ENCODE measurements at regions not wholly inside any gene's neighbourhood (a gene's known extent, or its start where the extent isn't known, plus 50 kb on each side); places are given as distances from the start of the nearest gene placed in this dataset.

- Histone ChIP-seq H4K91ac (ENCODE audit: low read depth, low read length, poor library complexity) (no peak overlapping the region), H3K9ac (ENCODE audit: low read depth, low read length, poor library complexity) (no peak overlapping the region), H3K23ac (ENCODE audit: low read depth, low read length, poor library complexity) (no peak overlapping the region), H3K14ac (ENCODE audit: low read length) (no peak overlapping the region), H3K27me3 (ENCODE audit: control insufficient read depth in 3 of 3, insufficient read depth in 3 of 3, low read depth in 1 of 3, low read length in 3 of 3) (no peaks in the 10 kb centered on the region), H3K27ac (replicated peaks; ENCODE audit: low read length) (no peak overlapping the region), H2BK12ac (ENCODE audit: low read length) (no peak overlapping the region), H2BK5ac (ENCODE audit: low read length) (no peak overlapping the region), H2BK15ac (ENCODE audit: low read length) (no peak overlapping the region), H2AFZ (ENCODE audit: low read length) (no peak overlapping the region), H3K36me3 (replicated peaks in 1 of 2; ENCODE audit: control insufficient read depth in 2 of 2, insufficient read depth in 2 of 2, low read length in 2 of 2) (no peaks in the 10 kb centered on the region), H4K8ac (ENCODE audit: low read depth, low read length) (no peak overlapping the region), H3K79me1 (ENCODE audit: low read depth, low read length) (no peaks in the 10 kb centered on the region), H3K4ac (ENCODE audit: low read length) (no peak overlapping the region), H3K4me2 (ENCODE audit: insufficient read depth, low read length, poor library complexity, severe bottlenecking) (no peak overlapping the region), H2BK120ac (ENCODE audit: low read depth, low read length) (no peak overlapping the region), H3K18ac (ENCODE audit: low read length) (no peak overlapping the region), H2AK5ac (ENCODE audit: low read depth, low read length) (no peak overlapping the region), H3K4me3 (ENCODE audit: low read length in 2 of 2) (no peak overlapping the region), H3K4me1 (ENCODE audit: control insufficient read depth in 2 of 2, insufficient read depth in 1 of 2, low read depth in 1 of 2, low read length in 2 of 2) (no peaks in the 10 kb centered on the region), H3K9me3 (replicated peaks in 1 of 2; ENCODE audit: control insufficient read depth in 2 of 2, insufficient read depth in 1 of 2, low read depth in 1 of 2, low read length in 2 of 2) (no peaks in the 10 kb centered on the region)
- no peak for DNase-seq (ENCODE audit: low spot score)
- WGBS, 2 donors (ENCODE audit: extremely low coverage in 2 of 2, insufficient read length in 2 of 2, insufficient replicate concordance in 1 of 2), result no CpG with 5 or more reads among the region's 4 CpGs
Observed at GRCh38 chr20:54343099-54343498, 132.3 kb upstream of the DOK5 start.

- H2AK5ac ChIP-seq (ENCODE audit: low read depth, low read length), result no peak overlapping the region
- no peak overlapping the region for H3K4ac ChIP-seq (ENCODE audit: low read length)
- no peak overlapping the region for H4K91ac ChIP-seq (ENCODE audit: low read depth, low read length, poor library complexity)
- no CpG with 5 or more reads among the region's 1 CpG for WGBS, 2 donors (ENCODE audit: extremely low coverage in 2 of 2, insufficient read length in 2 of 2, insufficient replicate concordance in 1 of 2)
- H3K4me1 ChIP-seq (ENCODE audit: control insufficient read depth in 2 of 2, insufficient read depth in 1 of 2, low read depth in 1 of 2, low read length in 2 of 2), result no peaks in the 10 kb centered on the region
- H4K8ac ChIP-seq (ENCODE audit: low read depth, low read length), result no peak overlapping the region
- no peaks in the 10 kb centered on the region for H3K9me3 ChIP-seq (replicated peaks in 1 of 2; ENCODE audit: control insufficient read depth in 2 of 2, insufficient read depth in 1 of 2, low read depth in 1 of 2, low read length in 2 of 2)
- H3K9ac ChIP-seq (ENCODE audit: low read depth, low read length, poor library complexity), result no peak overlapping the region
- H3K27ac ChIP-seq (replicated peaks; ENCODE audit: low read length), result no peak overlapping the region
- H3K79me1 ChIP-seq (ENCODE audit: low read depth, low read length), result no peaks in the 10 kb centered on the region
- no peak overlapping the region for H3K4me2 ChIP-seq (ENCODE audit: insufficient read depth, low read length, poor library complexity, severe bottlenecking)
- H3K36me3 ChIP-seq (replicated peaks in 1 of 2; ENCODE audit: control insufficient read depth in 2 of 2, insufficient read depth in 2 of 2, low read length in 2 of 2), result no peaks in the 10 kb centered on the region
- H2BK12ac ChIP-seq (ENCODE audit: low read length), result no peak overlapping the region
- H3K18ac ChIP-seq (ENCODE audit: low read length), result no peak overlapping the region
- H3K27me3 ChIP-seq (ENCODE audit: control insufficient read depth in 3 of 3, insufficient read depth in 3 of 3, low read depth in 1 of 3, low read length in 3 of 3), result no peaks in the 10 kb centered on the region
- no peak overlapping the region for H2BK120ac ChIP-seq (ENCODE audit: low read depth, low read length)
- no peak overlapping the region for H2BK15ac ChIP-seq (ENCODE audit: low read length)
- no peak overlapping the region for H3K23ac ChIP-seq (ENCODE audit: low read depth, low read length, poor library complexity)
- no peak for DNase-seq (ENCODE audit: low spot score)
- H3K14ac ChIP-seq (ENCODE audit: low read length), result no peak overlapping the region
- no peak overlapping the region for H2BK5ac ChIP-seq (ENCODE audit: low read length)
- no peak overlapping the region for H2AFZ ChIP-seq (ENCODE audit: low read length)
- no peak overlapping the region for H3K4me3 ChIP-seq (ENCODE audit: low read length in 2 of 2)
Observed at GRCh38 chr20:54343634-54344033, 131.8 kb upstream of the DOK5 start.

GRCh38 chr20:54344832-54345231 lies 130.6 kb upstream of the DOK5 start:
- H4K91ac ChIP-seq (ENCODE audit: low read depth, low read length, poor library complexity), result no peak overlapping the region
- no CpG with 5 or more reads among the region's 2 CpGs for WGBS, 2 donors (ENCODE audit: extremely low coverage in 2 of 2, insufficient read length in 2 of 2, insufficient replicate concordance in 1 of 2)
- no peak overlapping the region for H2BK12ac ChIP-seq (ENCODE audit: low read length)
- H2BK15ac ChIP-seq (ENCODE audit: low read length), result no peak overlapping the region
- no peaks in the 10 kb centered on the region for H3K36me3 ChIP-seq (replicated peaks in 1 of 2; ENCODE audit: control insufficient read depth in 2 of 2, insufficient read depth in 2 of 2, low read length in 2 of 2)
- no peak overlapping the region for H3K27ac ChIP-seq (replicated peaks; ENCODE audit: low read length)
- no peak overlapping the region for H2BK120ac ChIP-seq (ENCODE audit: low read depth, low read length)
- no peak overlapping the region for H3K4ac ChIP-seq (ENCODE audit: low read length)
- no peak overlapping the region for H3K9ac ChIP-seq (ENCODE audit: low read depth, low read length, poor library complexity)
- DNase-seq (ENCODE audit: low spot score), result no peak
- no peaks in the 10 kb centered on the region for H3K79me1 ChIP-seq (ENCODE audit: low read depth, low read length)
- no peak overlapping the region for H3K4me3 ChIP-seq (ENCODE audit: low read length in 2 of 2)
- no peak overlapping the region for H2BK5ac ChIP-seq (ENCODE audit: low read length)
- no peaks in the 10 kb centered on the region for H3K4me1 ChIP-seq (ENCODE audit: control insufficient read depth in 2 of 2, insufficient read depth in 1 of 2, low read depth in 1 of 2, low read length in 2 of 2)
- no peak overlapping the region for H3K23ac ChIP-seq (ENCODE audit: low read depth, low read length, poor library complexity)
- no peak overlapping the region for H2AFZ ChIP-seq (ENCODE audit: low read length)
- no peak overlapping the region for H3K14ac ChIP-seq (ENCODE audit: low read length)
- H2AK5ac ChIP-seq (ENCODE audit: low read depth, low read length), result no peak overlapping the region
- no peaks in the 10 kb centered on the region for H3K9me3 ChIP-seq (replicated peaks in 1 of 2; ENCODE audit: control insufficient read depth in 2 of 2, insufficient read depth in 1 of 2, low read depth in 1 of 2, low read length in 2 of 2)
- no peak overlapping the region for H3K4me2 ChIP-seq (ENCODE audit: insufficient read depth, low read length, poor library complexity, severe bottlenecking)
- H3K27me3 ChIP-seq (ENCODE audit: control insufficient read depth in 3 of 3, insufficient read depth in 3 of 3, low read depth in 1 of 3, low read length in 3 of 3), result no peaks in the 10 kb centered on the region
- no peak overlapping the region for H4K8ac ChIP-seq (ENCODE audit: low read depth, low read length)
- no peak overlapping the region for H3K18ac ChIP-seq (ENCODE audit: low read length)

GRCh38 chr20:54345301-54345724 lies 130.1 kb upstream of the DOK5 start:
- Histone ChIP-seq H3K9me3 (replicated peaks in 1 of 2; ENCODE audit: control insufficient read depth in 2 of 2, insufficient read depth in 1 of 2, low read depth in 1 of 2, low read length in 2 of 2) (no peaks in the 10 kb centered on the region), H3K36me3 (replicated peaks in 1 of 2; ENCODE audit: control insufficient read depth in 2 of 2, insufficient read depth in 2 of 2, low read length in 2 of 2) (no peaks in the 10 kb centered on the region), H4K91ac (ENCODE audit: low read depth, low read length, poor library complexity) (no peak overlapping the region), H3K4me1 (ENCODE audit: control insufficient read depth in 2 of 2, insufficient read depth in 1 of 2, low read depth in 1 of 2, low read length in 2 of 2) (no peaks in the 10 kb centered on the region), H3K9ac (ENCODE audit: low read depth, low read length, poor library complexity) (no peak overlapping the region), H2BK15ac (ENCODE audit: low read length) (no peak overlapping the region), H3K4ac (ENCODE audit: low read length) (no peak overlapping the region), H2BK5ac (ENCODE audit: low read length) (no peak overlapping the region), H2AFZ (ENCODE audit: low read length) (no peak overlapping the region), H3K14ac (ENCODE audit: low read length) (no peak overlapping the region), H3K18ac (ENCODE audit: low read length) (no peak overlapping the region), H3K27me3 (ENCODE audit: control insufficient read depth in 3 of 3, insufficient read depth in 3 of 3, low read depth in 1 of 3, low read length in 3 of 3) (no peaks in the 10 kb centered on the region), H3K27ac (replicated peaks; ENCODE audit: low read length) (no peak overlapping the region), H3K4me3 (ENCODE audit: low read length in 2 of 2) (no peak overlapping the region), H2BK120ac (ENCODE audit: low read depth, low read length) (no peak overlapping the region), H4K8ac (ENCODE audit: low read depth, low read length) (no peak overlapping the region), H2BK12ac (ENCODE audit: low read length) (no peak overlapping the region), H3K4me2 (ENCODE audit: insufficient read depth, low read length, poor library complexity, severe bottlenecking) (no peak overlapping the region), H3K23ac (ENCODE audit: low read depth, low read length, poor library complexity) (no peak overlapping the region), H3K79me1 (ENCODE audit: low read depth, low read length) (no peaks in the 10 kb centered on the region), H2AK5ac (ENCODE audit: low read depth, low read length) (no peak overlapping the region)
- no peak for DNase-seq (ENCODE audit: low spot score)
- no CpG with 5 or more reads among the region's 4 CpGs for WGBS, 2 donors (ENCODE audit: extremely low coverage in 2 of 2, insufficient read length in 2 of 2, insufficient replicate concordance in 1 of 2)

Measured in neuronal stem cell (in vitro differentiated cells).